T1000 (cell line): ENCODE measurements at regions not wholly inside any gene's neighbourhood (a gene's known extent, or its start where the extent isn't known, plus 50 kb on each side); places are given as distances from the start of the nearest gene placed in this dataset.
"Not testable (repeated sequence)": the region's sequence is repeated elsewhere in the genome, so short reads cannot be mapped to it uniquely, and the experiment has no call there.

Experiments
- DNase-seq: peaks from one replicate; lab custom pipeline; 2025; ENCODE audit warnings: mixed read lengths; lab: John Stamatoyannopoulos, UW

DNA sequence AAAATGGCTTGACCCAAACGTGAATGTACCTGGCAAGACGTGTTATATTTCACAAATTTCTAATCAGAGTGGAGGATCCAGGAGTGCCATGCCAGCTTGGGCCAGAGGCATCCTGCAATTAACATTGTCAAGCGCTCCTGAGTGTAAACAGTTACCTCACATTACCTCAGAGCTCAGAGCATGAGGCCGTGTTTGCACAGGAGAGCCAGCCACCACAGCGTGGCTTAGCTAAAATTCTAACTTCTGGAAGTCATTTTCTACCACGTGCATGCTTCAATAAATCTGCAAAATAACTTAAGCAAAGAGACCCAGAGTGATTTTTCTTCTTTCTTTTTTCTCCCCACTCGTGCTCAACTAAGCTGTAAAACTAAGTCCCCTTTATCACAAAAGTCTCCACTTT lies 769.0 kb downstream of the KCNJ2 start:
- no peak for DNase-seq

DNA sequence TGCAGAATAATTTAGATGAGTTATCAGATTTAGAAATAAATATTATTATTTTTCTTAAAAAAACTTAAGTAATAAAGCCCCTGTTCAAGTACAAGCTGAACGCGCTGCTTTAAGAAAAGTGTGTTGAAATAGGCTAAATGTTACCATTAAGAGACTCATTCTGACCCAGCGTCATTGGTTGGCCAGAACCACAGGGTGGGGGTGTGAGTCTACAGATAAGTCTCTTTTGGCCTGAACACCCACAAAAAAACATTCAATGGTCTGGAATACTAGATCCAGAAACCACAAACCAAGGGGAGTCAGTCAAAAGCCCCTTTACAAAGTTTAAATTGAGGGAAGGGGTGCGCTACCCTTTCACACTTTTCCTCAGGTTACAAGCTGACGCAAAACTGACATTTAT lies 776.1 kb downstream of the KCNJ2 start:
- DNase-seq = no peak

DNA sequence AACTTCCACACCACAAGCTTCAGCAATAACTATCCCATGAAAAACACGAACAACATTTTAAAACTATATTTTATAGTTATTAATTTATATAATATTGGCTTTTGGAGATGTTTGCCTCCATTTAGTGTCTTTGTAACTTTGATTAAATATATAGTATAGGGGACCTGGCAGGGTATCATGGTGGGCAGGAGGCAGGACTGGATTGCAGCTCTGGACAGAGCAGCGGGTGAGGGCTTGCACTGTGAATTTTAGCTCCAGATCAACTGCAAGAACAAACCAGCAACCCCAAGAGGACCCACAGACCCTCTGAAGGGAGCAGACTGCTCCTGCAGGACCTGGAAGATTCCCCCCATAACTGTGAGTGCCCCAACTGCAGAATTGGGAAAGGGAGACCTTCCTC lies 777.9 kb downstream of the KCNJ2 start:
- no peak for DNase-seq

DNA sequence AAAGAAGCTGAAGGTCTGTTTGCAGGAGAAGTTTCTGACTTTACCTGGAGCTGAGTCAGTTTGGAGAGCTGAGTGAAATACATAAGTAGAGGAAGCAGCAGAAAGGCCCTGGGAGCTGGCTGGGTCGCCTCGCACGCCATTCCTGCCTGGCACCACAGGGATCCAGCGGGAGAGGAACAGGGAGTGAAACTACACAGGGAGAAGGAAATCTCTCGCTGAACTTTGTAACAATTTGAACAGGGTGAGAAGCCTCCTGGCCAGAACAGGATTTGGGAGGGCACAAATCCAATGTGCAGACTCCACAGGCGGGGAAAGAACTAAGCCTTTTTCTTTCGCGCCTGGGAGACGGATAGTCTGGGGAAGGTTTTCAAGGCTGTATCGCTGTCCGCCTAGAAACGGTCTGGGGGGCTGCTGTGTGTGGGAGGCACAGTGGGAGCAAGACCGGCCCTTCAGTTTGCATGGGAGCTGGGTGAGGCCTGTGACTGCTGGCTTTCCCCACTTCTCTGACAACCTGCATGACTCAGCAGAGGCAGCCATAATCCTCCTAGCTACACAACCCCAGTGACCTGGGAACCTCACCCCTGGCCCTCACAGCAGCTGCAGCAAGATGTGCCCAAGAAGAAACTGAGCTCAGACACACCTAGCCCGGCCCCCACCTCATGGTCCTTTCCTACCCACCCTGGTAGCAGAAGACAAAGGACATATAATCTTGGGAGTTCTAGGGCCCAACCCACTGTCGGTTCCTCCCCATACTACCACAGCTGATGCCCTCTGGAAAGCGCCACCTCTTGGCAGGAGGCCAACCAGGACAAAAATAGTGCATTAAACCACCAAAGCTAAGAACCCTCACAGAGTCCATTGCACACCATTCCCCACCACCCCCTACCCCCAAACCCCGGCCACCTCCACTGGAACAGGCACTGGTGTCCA lies 778.6 kb downstream of the KCNJ2 start:
- DNase-seq = no peak

DNA sequence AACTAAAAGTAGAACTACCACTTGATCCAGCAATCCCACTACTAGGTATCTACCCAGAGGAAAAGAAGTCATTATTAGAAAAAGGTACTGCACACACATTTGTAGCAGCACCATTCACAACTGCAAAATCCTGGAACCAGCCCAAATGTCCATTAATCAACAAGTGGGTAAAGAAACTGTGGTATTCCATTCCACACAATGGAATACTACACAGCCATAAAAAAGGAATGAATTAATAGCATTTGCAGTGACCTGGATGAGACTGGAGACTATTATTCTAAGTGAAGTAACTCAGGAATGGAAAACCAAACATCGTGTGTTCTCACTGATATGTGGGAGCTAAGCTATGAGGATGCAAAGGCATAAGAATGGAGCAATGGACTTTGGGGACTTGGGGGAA lies 783.8 kb downstream of the KCNJ2 start:
- not testable (repeated sequence) for DNase-seq

DNA sequence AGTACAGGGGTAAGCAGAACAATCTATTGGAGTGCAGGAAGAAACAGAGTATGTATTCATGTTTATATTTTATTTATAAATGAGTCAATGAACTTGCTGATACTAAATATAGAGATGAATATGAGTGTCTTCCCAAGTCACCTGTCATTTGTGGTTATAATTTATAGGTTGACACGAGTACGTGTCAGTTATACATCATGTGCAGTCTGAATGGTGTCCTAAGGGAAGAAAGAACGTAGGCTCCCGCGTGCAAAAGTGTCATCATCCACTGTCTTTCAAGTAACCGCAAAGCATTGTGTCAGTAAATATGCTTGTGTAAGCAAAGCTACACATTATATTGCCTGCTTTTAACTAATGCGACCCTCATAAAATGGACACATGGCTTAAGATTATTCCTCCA lies 786.1 kb downstream of the KCNJ2 start:
- DNase-seq = no peak

DNA sequence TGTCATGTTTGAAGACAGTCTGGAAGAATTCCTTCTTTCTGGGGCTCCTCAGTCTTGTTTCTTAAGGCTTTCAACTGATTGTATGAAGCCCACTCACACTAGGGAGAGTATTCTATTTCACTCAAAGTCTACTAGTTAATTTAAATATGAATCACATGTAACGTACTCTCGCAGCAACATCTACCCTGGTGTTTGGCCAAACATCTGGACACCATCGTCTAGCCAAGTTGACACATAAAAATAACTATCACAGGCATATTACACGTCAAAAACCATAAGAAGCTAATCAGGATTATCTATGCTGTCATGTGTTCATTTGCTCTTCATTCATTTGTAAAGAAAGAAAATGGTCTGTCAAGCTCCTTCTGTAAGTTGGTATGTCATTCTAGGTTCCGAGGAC lies 787.4 kb downstream of the KCNJ2 start:
- no peak for DNase-seq

DNA sequence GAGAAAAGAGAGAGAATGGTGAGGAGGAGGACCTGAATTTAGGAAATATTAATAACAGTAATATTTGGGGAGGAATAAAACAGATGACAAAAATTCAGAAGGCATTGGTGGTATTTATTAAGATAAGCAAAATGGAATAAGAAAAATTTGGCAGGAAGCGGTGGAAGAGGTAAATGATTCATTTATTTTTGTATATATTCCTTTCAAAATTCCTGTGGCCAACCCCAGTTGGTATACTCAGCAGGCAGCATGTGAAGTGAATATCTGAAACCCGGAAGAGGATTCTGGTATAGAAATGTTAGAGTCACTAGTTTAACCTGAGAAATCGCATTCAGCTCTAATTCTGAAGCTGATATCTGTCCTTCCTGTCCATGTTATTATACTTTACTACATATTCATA lies 792.0 kb downstream of the KCNJ2 start:
- no peak for DNase-seq

DNA sequence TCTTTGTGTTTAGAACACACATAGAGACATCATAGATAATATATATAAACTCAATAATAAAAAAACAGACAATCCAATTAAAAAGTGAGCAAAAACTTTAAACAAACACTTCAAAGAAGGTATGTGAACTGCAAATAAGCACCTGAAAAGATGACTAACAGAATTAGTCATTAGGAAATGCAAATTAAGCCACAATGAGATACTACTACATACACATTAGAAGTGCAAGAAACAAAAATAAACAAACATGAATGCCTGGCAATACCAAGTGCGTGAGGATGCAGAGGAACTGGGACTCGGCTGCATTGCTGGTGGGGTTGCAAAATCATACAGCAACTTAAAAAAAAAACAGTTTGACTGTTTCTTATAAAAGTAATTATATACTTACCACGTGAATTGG lies 799.0 kb downstream of the KCNJ2 start:
- no peak for DNase-seq

DNA sequence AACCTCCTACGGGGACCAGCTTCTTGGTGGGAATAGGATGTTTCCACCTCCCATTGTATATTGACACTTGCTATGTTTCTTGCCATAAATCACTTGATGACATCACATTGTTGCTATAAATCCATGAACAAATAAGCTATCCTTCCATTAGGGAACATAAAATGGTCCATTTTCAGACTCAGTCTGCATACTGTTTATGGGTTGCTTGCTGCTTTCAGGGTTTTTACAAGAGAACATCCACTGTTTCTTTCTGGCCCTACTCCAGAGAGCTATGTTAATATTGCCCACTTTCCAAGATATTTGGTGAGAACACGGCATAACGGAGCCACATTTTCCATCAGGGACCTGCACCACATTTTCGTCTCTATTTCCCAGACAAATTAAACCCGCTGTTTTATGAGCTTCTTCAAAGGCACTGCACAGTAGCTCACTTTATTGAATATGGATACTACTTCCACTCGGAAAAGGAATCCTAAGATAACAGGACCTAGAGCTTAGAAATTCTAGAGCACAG lies 800.2 kb downstream of the KCNJ2 start:
- no peak for DNase-seq

DNA sequence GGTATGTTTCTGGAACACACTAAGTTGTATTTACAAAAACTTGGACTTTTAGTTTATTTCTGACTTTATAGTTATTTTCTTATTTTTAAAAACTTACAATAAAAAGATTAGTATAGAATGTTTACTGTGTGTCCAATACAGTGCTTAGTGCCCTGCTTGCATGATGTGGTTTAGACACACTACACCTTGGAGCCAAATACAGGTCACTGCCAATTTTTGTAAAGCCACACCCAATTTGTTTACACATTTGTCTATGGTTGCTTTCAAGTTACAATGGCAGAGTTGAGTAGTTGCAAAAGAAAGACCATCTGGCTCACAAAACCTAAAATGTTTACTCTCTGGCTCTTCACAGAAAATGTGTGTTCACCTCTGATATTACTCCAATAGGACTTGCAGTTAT lies 807.1 kb downstream of the KCNJ2 start:
- no peak for DNase-seq

DNA sequence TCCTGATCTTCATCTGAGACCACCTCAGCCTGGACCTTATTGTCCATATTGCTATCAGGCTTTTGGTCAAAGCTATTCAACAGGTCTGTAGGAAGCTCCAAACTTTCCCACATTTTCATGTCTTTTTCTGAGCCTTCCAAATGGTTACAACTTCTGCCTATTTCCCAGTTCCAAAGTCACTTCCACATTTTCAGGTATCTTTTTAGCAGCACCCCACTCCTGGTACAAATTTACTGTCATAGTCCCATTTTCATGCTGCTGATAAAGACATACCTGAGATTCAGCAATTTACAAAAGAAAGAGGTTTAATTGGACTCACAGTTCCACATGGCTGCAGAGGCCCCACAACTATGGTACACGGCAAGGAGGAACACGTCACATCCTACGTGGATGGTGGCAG lies 815.5 kb downstream of the KCNJ2 start:
- DNase-seq = no peak

DNA sequence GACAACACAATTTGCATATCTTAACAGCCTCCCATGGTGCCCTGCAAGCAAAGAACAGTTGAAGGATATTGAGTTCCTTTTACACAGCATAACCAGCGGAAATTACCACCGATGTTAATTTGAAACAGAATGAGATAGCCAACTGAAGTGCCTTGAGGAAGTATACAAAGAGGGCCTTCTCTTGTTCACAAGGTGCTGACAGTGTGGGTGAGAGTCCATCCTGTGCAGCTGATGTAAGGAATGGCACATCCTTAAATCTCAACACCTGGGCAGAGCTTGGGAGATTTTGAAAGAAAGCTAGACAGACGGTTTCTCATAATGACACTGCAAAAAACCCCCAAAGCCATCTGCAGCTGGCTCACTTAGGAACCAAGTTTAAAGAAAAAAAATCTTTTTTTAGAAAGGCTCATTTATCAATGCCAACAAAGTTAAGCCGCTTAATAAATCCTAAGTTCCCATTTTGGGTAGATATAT lies 818.6 kb downstream of the KCNJ2 start:
- no peak for DNase-seq

DNA sequence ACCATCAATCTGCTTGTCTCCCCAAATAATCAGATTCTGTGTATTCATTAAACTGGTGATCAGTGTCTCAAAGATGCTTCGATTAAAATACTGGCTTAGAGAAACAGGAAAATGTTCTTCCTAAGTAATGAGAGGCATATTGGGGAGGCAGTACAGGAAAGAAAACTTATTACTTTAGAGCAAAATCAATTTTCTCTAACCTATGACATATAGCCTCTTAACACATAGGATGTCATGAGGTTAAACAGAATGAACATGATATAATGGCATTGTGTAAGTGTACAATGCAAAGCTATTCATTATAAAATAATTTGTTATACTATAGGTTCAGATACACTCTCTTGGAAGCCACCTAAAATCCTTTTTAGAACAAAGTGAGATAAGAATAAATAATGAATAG lies 819.3 kb downstream of the KCNJ2 start:
- no peak for DNase-seq

DNA sequence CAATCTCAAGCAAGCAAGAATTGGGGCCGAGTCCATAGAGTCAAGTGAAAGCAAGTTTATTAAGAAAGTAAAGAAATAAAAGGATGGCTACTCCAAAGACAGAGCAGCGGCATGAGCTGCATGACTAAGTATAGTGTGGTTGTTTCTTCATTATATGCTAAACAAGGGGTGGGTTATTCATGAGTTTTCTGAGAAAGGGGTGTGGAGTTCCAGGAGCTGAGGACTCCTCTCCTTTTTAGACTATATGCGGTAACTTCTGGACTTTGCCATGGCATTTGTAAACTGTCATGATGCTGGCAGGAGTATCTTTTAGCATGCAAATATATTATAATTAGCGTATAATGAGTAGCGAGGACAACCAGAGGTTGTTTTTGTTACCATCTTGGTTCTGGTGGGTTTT lies 819.9 kb downstream of the KCNJ2 start:
- no peak for DNase-seq

DNA sequence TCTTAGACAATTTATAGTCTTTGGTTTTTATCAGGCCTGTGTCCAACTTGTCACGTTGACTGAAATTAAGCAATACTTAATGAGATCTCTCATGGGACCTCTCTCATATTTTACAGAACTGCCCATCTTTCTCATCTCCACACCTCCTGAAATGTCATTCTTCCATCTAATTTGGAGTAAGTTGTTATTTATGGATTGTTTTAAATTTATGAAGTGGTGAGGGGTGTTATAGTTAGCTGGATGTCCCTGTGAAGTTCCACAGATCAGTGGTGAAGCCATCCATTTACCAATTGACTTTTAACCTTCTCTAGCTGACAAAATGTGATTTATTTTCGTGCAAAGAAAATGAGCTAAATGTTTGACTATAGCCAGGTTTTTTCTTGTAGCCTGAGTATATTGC lies 824.9 kb downstream of the KCNJ2 start:
- no peak for DNase-seq

DNA sequence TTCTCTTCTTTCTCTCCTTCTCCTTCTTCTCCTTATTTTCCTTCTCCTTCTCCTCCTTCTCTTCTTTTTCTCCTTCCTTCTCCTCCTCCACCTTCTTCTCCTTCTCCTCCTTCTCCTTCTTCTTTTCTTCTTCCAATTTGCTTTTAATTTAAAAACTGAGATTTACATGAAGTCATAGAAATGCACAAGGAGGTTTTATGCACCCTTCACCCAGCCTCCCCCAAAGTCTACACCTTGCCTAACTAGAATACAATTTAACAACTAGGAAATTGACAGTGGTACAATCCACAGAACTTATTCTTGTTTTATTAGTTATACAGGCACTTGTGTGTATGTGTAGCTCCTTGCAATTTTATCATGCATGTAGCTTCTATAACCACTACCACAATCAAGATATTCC lies 826.7 kb downstream of the KCNJ2 start:
- no peak for DNase-seq

DNA sequence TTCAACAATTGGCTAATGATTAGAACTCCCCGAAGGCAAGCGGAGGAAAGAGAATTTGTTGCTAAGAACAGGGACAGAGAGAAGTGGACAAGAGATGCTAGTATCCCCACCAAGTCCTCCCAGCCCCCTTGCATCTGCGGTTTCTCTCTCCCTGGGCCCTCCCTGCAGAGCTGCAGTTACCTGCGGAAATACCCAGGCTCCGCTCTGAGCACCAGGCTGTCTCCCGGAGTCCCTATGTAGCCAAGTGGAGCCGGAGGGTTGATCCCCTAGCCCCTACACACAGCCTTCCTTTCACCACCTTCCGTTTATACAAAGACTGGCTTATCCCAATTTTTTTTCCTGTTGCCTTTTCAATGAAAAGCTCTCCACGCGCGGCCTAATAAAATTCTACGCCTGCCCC lies 834.4 kb downstream of the KCNJ2 start:
- DNase-seq = no peak

DNA sequence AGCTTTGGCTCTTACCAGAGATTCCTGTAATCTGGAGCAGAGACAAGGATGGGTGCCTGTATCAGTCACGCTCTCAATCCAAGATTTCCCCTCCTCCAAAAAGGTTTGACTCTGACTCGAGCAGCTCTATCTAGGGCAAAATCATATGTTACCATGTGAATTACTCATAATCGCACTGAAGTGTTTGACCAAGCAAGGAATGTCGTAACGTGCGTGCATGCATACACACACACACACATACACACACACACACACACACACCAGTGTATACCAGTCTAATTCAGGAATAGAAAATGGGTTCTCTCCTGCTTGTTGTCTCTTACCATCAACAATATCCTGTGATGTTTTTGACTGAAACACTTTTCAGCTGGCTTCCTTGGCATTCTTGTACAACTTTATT lies 835.1 kb downstream of the KCNJ2 start:
- DNase-seq = peak; percentile 1

DNA sequence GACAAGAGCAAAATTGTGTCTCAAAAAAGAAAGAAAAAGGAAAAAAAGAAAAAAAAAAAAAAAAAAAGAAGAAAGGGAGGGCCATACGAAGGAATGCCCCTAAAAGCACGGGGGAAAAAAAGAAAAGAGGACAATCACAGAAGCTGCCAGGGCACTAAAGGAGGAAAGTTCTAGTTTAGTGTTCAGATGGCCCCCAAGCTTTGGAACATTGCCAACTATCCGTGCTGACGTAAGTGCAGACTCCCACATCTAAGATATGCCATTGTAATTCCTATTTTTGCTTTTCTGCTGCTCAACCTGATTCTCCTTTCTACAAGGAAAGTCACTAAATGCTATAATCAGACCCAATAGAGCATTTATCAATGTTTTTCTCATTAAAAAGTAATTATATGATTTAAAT lies 842.1 kb downstream of the KCNJ2 start:
- no peak for DNase-seq

DNA sequence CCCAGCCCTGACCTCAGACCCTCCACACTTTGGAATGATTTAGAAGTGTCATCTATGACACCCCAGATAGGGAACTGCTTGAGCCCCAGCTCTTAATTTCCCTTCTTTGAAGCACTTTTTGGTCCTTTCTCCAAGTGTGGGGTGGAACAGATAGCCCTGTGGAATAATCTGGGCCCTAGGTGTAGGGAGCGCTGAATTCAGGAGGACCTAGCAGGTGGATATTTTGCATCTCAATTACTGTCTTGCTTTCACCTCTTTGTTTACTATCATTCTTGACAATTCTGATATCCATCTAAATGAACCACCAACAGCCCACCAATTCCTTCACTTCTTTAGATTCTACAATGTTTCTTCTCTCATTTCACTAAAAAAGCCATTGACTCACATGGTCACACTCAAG lies 850.4 kb downstream of the KCNJ2 start:
- no peak for DNase-seq

DNA sequence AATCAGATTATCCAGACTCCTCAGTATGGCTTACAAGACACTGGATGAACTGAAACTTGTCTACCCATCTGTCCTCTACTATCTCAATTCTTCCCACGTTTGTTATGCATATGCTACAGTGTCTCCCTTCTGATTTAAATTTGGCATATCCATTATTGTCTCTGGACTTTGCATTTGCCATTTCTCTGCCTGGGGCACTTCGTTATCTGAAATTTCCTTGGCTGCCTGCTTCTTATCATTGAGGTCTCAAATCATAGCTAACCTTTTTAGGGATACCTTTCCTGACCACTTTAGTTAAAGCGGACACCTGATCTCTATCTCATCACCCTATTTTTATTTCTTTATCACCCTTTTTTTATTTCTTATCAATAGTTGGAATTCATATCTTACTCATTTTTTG lies 853.4 kb downstream of the KCNJ2 start:
- DNase-seq = no peak

DNA sequence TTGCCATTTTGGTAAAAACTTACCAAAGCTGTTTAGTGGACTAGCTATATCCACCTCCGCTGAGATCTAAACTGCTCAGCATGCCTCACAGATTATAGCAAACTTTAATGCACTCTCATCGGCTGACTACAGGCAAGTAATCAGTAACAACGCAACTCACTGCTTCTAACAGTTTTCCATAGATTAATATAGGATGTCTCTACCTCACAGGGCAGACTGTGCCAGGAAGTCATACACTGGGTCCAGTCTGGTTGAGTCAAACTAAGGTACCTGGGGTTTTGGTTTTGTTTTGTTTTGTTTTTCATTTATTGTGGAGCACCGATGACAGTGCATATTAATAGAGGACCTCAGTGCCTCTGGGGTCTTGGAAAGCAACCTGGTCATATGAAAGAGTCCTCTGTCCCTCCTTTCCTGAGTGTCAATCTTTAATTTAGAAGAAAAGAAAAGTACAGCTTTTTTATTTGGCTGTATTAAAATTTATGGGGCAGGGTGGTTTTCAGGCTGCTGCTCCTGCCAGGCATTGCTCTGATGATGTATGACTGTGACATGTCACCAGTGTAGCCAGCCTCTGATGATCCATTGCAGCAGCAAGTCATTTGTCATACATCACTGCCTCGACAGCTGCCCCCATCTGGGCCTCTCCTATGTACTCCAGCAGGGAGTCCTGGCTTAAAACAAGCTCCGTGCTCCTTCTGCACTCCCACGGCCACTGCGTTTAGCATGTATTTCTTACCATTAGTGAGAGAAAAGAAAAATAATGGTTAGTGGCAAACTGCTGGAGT lies 854.1 kb downstream of the KCNJ2 start:
- DNase-seq = no peak
